RPMI8226 (cell line): ENCODE measurements at regions not wholly inside any gene's neighbourhood (a gene's known extent, or its start where the extent isn't known, plus 50 kb on each side); places are given as distances from the start of the nearest gene placed in this dataset.
"Not testable (repeated sequence)": the region's sequence is repeated elsewhere in the genome, so short reads cannot be mapped to it uniquely, and the experiment has no call there.

Experiments
- DNase-seq: peaks from one replicate; pipeline ENCODE4 v3.0.0-alpha.2; 2015

DNA sequence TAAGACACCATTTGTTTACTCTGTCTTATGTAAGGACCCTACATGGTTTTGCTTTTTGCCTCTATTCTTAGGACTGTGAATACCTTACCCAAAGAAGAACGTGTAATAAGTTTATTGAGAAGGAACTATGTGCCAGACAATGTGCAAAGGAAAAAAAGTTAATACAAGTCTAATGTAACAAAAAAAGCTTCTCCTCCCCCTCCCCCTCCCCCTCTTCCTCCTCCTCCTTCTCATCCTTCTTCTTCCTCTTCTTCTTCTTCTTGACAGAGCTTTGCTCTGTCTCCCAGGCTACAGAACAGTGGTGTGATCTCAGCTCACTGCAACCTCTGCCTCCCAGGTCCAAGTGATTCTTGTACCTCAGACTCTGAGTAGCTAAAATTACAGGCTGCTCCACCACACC, 50.9 kb upstream of the MITF start:
- DNase-seq, result no peak

DNA sequence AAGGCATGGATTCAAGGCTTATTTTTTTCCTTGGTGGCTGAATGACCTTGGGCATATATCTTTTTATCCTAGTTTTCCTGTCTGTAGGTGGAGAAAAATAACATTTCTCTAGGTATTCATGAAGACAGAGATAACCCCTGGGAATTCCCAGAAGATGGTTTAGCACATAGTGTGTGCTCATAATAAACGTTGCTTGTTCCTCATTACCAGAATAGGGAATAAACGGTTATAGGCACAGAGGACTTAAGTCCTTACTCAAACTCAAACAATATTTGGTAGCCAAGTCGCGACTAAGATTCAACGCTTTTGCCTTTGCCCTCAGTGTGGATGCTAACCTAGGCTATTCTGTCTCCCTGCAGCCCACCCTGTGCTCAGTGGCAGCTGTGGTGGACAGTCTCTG, 51.6 kb upstream of the MITF start:
- DNase-seq, result no peak

DNA sequence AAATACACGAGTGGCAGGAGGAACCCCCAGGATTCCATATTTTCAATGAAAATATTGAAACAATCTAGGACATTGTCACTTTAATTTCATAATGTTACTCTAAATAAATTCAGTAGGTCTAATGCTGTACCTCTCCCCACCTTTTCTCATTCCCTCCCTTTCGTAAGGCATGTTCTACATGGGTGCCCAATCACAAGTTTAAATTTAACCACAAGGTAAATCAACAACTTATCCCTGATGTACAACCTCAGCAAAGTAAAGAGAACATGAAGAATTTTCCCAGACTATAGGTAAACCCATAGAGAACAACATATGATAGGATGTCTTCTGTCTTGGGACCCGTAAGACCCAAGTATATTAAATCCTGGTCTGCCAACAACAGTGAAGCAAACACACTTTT, 53.2 kb upstream of the MITF start:
- DNase-seq, result no peak

DNA sequence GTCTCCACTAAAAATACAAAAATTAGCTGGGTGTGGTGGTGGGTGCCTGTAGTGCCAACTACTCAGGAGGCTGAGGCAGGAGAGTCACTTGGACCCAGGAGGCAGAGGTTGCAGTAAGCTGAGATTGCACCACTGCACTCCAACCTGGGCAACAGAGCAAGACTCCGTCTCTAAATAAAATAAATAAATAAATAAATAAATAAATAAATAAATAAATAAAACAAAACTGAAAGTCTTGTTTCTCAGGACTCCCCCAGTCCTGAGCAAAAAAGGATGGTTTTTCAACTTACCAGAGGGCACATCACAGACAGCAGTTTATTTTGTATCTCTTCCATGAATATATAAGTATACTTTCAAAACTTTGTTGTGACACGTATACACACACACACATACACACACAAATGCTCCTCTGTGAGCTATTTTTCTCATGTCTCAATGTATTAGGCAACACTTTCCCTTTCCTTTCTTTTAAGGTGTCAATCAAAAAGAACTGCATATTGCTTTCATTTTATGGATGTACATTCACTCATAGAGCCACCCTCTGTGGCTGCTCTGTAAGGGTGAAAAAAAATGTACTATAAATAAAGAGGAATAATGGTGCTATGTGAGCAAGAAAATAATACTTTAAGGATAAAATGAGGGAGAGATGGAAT, 54.8 kb upstream of the MITF start:
- DNase-seq, result no peak

DNA sequence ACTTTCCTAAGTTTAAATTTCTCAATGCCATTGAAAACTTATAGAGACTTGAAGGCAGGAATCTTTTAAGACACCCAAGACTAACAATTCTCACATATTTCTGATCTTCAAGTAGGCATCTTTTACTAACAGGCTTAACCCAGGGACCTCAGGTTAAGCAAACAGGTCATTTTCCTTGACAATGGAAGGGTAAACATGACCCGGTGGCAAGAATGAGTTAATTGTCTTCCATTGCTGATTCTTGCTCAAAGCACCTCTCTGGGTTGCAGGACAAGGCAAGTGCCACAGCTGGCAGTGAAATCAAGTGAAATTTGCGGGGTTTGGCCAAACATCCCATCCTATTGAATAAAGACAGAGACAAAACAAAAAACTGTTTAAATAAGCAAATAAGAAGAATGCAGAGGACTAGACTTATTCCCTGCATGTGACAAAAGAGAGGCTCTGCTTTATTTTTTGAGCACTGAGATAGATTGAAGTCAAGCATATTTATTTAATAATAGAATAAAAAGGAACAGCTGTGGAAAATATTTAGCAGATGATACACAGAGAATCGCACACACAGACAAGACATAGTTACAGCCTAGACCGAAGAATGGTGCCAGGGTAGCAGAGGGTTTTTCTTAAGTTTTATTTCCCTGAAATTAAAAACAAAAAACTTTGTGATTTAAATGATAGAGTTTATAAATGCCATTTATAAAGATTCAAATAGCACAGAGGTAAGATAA, 56.0 kb upstream of the MITF start:
- DNase-seq, result no peak

DNA sequence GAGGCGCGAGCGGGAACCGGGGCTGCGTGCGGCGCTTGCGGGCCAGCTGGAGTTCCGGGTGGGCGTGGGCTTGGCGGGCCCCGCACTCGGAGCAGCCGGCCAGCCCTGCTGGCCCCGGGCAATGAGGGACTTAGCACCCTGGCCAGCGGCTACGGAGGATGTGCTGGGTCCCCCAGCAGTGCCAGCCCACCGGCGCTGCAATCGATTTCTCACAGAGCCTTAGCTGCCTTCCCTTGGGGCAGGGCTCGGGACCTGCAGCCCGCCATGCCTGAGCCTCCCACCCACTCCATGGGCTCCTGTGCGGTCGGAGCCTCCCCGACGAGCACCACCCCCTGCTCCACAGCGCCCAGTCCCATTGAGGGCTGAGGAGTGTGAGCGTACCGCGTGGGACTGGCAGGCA, 61.8 kb upstream of the MITF start:
- not testable (repeated sequence) for DNase-seq

DNA sequence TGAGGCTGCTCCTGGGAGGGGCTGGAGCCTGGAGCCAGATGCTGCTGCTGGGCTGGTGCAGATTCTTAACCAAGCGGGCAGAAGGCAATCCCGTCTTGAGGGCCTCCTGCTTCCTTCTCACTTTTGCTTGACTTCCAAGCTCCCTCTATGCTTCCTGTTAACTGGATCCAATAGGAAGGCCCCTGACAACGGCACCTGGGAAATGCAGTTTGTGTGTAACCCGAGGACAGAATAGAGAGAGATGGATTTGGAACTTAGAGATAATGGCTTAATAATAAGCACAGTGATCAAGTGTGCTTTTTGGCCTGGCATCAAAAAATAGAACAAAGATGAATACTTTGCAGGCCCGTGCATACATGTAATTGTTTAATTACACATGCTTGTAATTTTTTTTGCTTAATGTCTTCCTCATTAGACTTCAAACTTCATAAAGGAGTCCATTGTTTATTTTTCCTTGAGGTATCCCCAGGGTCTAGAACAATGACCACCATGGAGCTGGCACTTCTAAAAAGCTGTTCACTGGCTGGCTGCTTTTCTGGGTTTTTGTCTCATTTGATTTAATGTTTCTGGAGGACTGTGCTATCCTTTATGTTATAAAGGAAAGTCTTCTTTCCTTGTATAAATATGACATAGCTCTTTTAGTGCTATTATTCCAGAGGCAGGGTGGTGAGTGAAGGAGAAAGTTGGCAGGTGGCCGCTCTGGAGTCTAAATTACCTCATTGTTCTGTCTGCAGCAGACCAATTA, 63.3 kb upstream of the MITF start:
- DNase-seq, result no peak

DNA sequence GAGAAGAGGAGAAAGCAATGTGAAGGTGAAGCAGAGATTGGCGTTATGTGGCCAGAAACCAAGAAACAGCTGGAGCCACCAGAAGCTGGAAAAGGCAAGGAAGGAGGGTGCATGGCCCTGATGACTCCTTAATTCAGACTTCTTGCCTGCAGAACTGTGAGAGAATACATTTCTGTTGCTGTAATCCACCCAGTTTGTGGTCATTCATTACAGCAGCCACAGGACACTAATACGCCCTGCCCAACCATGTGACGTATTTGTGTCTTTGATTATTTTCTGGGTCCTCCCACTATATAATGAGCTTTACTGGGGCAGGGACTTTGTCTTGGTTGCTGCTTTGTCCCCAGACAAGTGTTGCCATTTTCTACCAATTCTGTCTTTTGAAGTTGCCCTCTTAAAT, 64.5 kb upstream of the MITF start:
- no peak for DNase-seq

DNA sequence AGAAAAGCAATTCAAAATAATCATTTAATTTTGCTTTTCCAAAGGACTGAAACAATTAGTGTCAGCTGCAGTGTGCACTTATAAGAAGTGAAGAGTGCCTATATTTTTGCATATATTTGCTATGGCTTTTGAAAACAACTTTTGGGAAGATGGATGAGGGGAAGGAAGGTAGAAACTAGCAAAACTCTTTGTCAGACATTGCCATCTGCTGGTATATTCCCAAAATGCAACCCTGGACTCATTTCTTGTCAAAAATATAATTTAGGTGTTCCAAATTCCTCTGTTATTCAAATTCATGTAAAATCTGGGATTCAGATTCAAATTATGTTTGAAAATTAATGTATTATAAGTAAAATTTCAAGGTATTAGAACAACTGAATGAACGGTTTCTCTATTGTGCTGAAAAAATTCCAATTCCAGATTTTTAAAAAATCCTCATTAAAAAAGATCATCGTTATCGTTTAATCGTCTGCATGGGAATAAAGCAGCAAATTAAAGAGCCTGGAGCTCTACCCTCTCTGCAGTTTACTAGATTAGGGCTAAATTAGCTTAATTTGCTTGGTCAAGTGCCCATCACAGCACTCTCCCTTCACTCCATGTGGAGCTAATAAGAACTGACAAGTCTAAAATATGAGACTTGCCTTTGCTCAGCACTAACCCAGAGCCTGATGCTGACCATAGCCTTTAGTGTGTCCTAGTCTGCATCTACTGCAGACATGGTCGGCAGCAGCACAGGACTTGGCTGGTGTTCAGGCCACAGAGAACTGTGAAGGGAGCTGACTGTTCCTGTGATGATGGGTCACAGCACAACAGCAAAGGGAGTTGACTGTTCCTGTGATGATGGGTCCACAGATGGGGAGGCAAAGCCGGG, 67.9 kb upstream of the MITF start:
- DNase-seq, result peak; percentile 49

DNA sequence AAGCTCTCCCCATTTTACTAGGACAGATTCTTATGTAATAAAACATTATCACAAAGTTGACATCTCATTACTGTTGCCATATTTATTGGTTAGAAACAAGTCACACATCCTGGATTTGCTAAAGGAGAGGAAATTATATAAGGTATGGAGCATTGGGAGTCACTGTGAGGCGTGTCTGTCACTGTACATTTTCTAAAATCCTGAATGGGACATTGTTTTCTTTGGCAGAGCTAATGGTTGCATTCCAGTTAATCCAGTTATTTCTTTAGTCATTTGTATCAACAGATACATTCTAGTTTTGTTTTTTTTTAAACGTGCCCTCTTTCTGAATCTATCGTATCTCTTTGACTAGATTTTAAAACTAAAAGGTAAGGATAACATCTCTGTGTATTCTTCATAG, 70.2 kb upstream of the MITF start:
- no peak for DNase-seq

DNA sequence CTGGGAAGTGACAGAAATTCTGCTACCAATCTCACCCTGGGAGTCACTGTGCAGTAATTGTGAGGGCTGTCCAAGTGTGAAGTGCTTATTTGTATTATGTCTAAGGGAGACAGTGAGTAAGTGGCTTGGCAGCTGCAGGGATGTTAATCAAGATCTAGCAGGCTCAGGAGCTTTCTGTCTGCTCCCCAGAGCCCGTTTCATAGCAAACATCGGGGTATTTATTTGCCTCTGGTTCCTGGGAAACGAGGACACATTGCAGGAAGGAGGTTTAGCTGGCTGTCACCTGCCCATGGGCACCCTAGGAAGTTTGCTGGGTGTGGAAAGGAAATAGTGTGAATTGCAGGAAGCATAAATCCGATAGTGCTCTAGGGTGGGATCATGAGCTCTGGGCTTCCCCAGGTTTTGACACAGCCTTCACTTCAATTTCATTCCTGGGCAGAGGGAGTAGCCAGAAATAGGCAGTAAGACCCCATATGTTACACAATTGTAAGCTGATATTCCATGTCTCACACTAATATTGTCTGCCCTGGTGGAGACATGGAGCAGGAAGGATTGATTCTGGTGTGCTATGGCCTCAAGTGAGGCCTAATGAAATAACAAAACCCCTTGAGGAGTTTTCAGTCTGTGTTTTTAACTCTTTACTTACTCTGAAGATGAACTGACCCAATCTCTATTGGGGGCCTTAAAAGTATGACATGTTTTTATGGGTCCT, 74.1 kb upstream of the MITF start:
- DNase-seq, result no peak

DNA sequence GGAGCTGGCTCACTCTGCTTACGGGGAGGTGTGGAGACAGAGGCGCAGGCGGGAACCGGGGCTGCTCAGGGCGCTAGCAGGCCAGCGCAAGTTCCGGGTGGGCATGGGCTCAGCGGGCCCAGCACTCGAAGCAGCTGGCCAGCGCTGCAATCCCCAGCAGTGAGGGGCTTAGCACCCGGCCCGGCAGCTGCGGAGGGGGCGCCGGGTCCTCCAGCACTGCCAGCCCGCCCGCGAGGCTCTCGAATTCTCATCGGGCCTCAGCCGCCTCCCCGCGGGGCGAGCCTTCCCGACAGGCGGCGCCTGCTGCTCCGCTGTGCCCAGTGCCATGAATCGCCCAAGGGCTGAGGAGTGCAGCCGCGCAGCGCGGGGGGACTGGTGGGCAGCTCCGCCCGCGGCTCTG, 78.6 kb upstream of the MITF start:
- DNase-seq, result no peak

DNA sequence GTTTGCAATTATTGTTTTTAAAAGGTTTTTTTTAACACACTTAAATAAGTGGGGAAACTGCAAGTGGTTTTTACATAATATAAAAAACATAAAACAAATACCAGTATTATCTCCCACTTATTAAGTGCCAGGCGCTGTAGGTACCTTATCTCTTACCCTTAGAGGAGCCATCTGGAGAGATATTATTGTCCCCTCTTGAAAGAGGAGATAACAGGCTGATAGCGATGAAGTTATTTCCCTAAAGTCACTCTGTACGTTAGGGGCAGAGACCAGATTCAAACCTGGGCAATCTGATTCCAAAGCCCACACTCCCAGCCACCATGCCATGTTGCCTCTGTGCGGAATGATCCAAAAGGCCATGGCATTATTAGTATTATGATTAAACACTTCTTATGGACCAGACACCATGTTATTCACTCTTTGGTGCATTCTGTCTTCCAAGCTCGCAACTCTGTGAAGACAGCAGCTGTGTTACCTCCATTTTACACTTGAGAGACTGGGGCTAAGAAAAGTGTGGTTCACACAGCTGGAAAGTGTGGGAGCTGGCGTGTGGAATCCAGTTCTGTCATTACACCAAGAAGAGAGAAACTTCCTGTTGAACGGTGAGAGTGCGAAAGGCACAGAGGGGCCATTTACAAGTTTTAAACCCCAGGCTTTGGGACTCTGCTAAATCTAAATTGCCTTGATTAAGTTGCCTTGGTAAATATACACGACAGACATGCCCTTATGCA, 79.9 kb upstream of the MITF start:
- no peak for DNase-seq

DNA sequence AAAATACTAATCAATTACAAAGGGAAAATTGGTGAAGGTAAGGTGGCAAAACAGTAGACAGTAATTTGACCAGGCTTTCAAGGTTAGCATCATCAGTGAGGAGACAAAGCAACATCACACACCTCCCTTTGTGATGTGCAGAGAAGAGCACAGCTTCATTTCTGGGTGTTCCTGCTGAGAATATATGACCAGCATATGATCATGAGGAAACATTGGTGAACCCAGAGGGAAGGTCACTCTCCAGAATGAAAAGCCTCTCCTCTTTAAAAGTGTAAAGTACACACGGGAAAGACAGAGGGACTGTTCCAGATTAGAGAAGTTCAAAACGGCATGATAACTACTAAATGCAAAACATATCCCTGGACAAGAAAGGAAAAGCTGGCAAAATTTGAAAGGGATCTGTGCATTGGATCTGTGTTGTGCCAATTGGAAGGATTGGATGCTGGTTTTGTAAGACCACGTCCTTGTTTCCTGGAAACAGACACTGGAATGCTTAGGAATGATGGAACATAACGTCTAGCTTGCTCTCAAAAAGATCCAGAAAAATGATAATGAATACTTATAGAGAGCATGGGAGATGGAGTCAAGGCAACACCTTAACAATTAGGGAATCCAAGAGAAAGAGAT, 80.6 kb upstream of the MITF start:
- no peak for DNase-seq

DNA sequence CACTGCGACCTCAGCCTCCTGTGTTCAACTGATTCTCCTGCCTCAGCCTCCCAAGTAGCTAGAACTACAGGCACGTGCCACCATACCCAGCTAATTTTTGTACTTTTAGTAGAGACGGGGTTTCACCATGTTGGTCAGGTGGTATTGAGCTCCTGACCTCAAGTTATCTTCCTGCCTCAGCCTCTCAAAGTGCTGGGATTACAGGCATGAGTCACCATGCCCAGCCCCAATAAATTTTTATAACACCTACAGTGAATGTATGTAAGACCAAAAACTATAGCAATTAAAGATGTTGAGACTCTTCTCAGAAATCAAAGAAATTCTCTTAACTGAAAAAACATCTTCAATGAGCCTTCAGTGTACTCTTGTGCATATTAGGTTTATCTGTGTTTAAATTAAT, 82.2 kb upstream of the MITF start:
- not testable (repeated sequence) for DNase-seq

DNA sequence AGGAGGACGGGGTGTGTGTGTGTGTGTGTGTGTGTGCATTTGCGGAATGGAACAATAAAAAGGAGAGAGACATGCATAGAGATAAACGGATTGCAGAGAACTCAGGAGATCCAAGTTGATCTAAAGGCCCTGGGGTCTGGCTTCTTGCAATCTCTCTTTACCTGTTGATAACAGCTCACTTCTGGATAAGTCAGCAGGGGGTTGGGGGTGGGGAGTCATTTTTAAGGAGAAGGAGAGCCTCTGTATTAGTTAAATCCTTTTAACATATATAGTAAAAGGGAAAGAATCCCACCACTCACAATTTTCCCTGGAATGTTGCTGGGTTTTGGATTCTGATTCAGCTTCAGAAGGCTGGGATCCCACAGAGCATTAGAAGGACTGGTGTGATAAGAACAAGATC, 87.5 kb upstream of the MITF start:
- no peak for DNase-seq

DNA sequence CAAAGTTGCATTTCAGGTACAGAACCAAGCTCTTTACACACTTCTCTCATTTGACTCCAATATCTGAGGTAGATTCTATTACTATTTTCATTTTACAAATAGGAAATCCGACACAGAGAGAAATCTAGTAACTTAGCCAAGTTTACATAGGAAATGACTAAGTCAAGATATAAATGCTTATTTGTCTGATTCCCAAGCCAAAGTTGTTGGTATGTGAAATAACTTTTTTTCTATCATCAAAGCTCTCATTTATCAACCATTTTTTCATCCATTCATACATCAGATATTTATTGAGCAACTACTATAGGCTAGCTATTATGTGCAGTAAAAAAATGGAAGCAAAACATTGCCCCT, 89.2 kb upstream of the MITF start:
- DNase-seq, result no peak

DNA sequence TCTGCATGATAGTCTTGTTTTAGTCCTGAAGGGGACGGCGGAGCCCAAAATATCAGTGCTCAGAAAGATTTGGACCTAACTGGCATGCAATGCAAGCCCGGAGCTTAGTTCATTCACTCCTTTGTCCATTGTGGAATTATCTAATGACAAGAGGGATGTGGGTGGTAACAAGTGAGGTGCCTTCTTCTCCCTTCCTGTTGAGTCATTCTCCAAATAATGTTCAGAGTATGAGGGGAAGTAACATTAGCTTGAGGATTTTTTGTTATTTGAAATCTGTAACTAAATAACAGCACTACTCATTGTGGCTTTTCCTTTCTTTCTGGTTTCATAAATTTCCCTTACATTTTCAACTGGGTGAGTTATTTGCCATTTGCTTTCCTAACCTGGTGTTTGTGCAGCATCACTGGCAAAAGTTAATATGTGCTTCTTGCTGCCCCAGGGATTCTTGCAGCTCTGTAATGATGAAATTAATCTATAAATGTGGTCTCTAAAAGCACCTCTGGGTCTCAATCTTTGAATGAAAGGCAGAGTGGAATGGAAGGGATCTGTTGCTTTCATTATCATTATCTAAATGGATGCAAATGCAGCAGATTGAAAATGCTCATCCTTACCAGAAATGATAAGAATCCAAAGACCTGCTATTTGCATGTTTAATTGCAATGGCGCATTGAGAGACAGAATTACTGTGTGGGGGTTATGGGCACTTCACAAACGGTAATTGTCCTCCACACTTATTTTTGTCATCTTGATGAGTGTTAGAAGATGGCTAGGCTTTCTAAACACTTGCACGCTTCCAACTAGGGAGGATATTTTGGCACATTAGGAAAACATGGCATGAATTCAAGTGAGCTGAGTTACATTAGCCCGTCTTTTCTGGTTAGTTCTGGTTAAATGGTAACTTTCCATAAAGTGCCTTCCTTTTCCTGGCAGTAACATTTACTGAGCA, 89.9 kb upstream of the MITF start:
- no peak for DNase-seq

DNA sequence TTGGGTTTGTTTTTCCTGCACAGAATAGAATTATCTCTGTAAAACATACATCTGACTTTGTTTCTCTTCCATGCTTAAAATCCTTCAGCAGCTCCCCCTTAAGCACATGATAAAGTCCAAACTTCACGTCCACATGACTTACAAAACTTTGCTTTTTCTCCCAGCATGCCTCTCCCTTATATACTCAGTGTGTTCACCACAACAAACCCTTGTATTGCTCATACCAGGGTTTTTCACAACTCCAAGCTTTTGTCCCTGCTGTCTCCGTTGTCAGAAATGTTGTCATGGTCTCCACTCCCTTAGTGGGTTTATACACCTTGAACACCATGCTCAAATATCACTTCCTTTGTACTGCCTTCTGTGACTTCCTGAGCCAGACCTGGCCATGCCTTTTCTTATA, 91.1 kb upstream of the MITF start:
- no peak for DNase-seq

DNA sequence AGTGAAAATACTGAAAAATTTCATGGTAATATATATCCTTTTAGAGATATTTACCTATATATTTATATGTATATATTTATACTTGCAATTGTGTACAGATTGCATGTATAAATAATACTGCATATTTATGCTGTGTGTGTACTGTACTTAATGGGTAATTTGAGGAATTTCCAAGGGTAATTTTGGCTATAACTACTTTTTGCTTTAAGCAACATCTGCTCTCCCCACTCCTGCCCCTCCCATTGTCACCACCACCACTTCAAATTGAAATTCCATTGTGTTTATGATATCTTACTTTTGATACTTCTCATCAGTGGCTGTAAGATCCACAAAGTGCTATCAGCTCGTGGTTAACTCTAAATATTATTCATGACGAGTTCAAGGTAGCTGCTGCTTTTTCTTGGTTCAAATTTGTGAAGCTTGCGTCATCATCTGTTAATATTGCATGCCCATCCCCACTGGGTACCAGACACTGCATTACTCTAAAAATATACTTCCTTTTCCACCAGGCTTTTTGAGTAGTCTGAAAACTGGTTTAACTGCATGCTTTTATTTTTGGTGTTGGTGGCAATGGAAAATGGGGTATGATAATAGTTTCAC, 91.7 kb upstream of the MITF start:
- DNase-seq, result no peak
